Skeletal muscle satellite cell (primary cell): ENCODE measurements at regions not wholly inside any gene's neighbourhood (a gene's known extent, or its start where the extent isn't known, plus 50 kb on each side); places are given as distances from the start of the nearest gene placed in this dataset.

Experiments used
- H3K27me3 ChIP-seq: 2 replicates; pipeline ENCODE4 v1.7.0; 2013; ENCODE audit warnings: low read length; ENCODE audit not compliant: control insufficient read depth, insufficient read depth
- H3K36me3 ChIP-seq: 2 replicates; pipeline ENCODE4 v1.7.0; 2013; ENCODE audit warnings: mild to moderate bottlenecking, control low read depth, low read length; ENCODE audit not compliant: insufficient read depth
- H3K4me1 ChIP-seq: 2 replicates; pipeline ENCODE4 v1.7.0; 2013; ENCODE audit warnings: low read length; ENCODE audit not compliant: control insufficient read depth, insufficient read depth
- H3K4me2 ChIP-seq: 2 replicates; pipeline ENCODE4 v1.7.0; 2013; ENCODE audit warnings: mild to moderate bottlenecking, low read length
- H3K4me3 ChIP-seq: 2 replicates; pipeline ENCODE4 v1.7.0; 2013; ENCODE audit warnings: low read length
- H3K9ac ChIP-seq: 2 replicates; pipeline ENCODE4 v1.7.0; 2013; ENCODE audit warnings: mild to moderate bottlenecking, low read depth, low read length, moderate library complexity
- H3K9me3 ChIP-seq: replicated peaks from 2 replicates; pipeline ENCODE4 v1.7.0; 2013; ENCODE audit warnings: mild to moderate bottlenecking, control low read depth, low read length

GRCh38 chr20:48295445-48295903 is 510.2 kb upstream of the SULF2 start:
- Histone ChIP-seq H3K4me1 (peaks cover 39% of the 10 kb centered on the region), H3K27me3 (peaks cover under 1% of the 10 kb centered on the region), H3K9ac (peak overlapping the region; percentile 31), H3K4me2 (peak overlapping the region; percentile 39), H3K36me3 (no peaks in the 10 kb centered on the region), H3K4me3 (no peak overlapping the region), H3K9me3 (no peaks in the 10 kb centered on the region)

- Histone ChIP-seq H3K9me3 (no peaks in the 10 kb centered on the region), H3K4me3 (no peak overlapping the region), H3K4me1 (peaks cover 39% of the 10 kb centered on the region), H3K27me3 (peaks cover 6% of the 10 kb centered on the region), H3K36me3 (no peaks in the 10 kb centered on the region), H3K4me2 (peak overlapping the region; percentile 21), H3K9ac (peak overlapping the region; percentile 11)
Measured at GRCh38 chr20:48294942-48295341, 509.7 kb upstream of the SULF2 start.

GRCh38 chr20:48294196-48294595 is 508.9 kb upstream of the SULF2 start:
- no peak overlapping the region for H3K9ac ChIP-seq
- peaks cover 35% of the 10 kb centered on the region for H3K4me1 ChIP-seq
- H3K4me2 ChIP-seq: no peak overlapping the region
- H3K27me3 ChIP-seq: peaks cover 12% of the 10 kb centered on the region
- H3K9me3 ChIP-seq: no peaks in the 10 kb centered on the region
- no peak overlapping the region for H3K4me3 ChIP-seq
- H3K36me3 ChIP-seq: no peaks in the 10 kb centered on the region

- peaks cover 30% of the 10 kb centered on the region for H3K4me1 ChIP-seq
- no peaks in the 10 kb centered on the region for H3K36me3 ChIP-seq
- H3K9me3 ChIP-seq: no peaks in the 10 kb centered on the region
- H3K27me3 ChIP-seq: peaks cover 14% of the 10 kb centered on the region
- H3K9ac ChIP-seq: no peak overlapping the region
- no peak overlapping the region for H3K4me3 ChIP-seq
- no peak overlapping the region for H3K4me2 ChIP-seq
Measured at GRCh38 chr20:48293671-48294070, 508.4 kb upstream of the SULF2 start.

- no peaks in the 10 kb centered on the region for H3K9me3 ChIP-seq
- no peak overlapping the region for H3K4me3 ChIP-seq
- H3K4me1 ChIP-seq: peaks cover 28% of the 10 kb centered on the region
- H3K36me3 ChIP-seq: no peaks in the 10 kb centered on the region
- peaks cover 14% of the 10 kb centered on the region for H3K27me3 ChIP-seq
- no peak overlapping the region for H3K4me2 ChIP-seq
- H3K9ac ChIP-seq: no peak overlapping the region
Measured at GRCh38 chr20:48292806-48293205, 507.5 kb upstream of the SULF2 start.

- H3K4me3 ChIP-seq: no peak overlapping the region
Measured at GRCh38 chr20:48291896-48292295, 506.6 kb upstream of the SULF2 start.

GRCh38 chr20:48288930-48289507 is 503.7 kb upstream of the SULF2 start:
- Histone ChIP-seq H3K9me3 (no peaks in the 10 kb centered on the region), H3K4me2 (no peak overlapping the region), H3K27me3 (peaks cover 14% of the 10 kb centered on the region), H3K4me1 (peaks cover 24% of the 10 kb centered on the region), H3K36me3 (no peaks in the 10 kb centered on the region), H3K9ac (no peak overlapping the region), H3K4me3 (no peak overlapping the region)

More at GRCh38 chr20:48291896-48292295, 506.6 kb upstream of the SULF2 start:
- Histone ChIP-seq H3K27me3 (peaks cover 14% of the 10 kb centered on the region), H3K9me3 (no peaks in the 10 kb centered on the region), H3K36me3 (no peaks in the 10 kb centered on the region), H3K4me2 (no peak overlapping the region), H3K4me1 (peaks cover 32% of the 10 kb centered on the region), H3K9ac (no peak overlapping the region)

- no peak overlapping the region for H3K9ac ChIP-seq
- H3K9me3 ChIP-seq: no peaks in the 10 kb centered on the region
- H3K27me3 ChIP-seq: peaks cover 14% of the 10 kb centered on the region
- H3K4me3 ChIP-seq: no peak overlapping the region
- H3K4me1 ChIP-seq: peaks cover 26% of the 10 kb centered on the region
- H3K4me2 ChIP-seq: no peak overlapping the region
- H3K36me3 ChIP-seq: no peaks in the 10 kb centered on the region
Measured at GRCh38 chr20:48287552-48288170, 502.4 kb upstream of the SULF2 start.

GRCh38 chr20:48287021-48287494 is 501.8 kb upstream of the SULF2 start:
- Histone ChIP-seq H3K9ac (no peak overlapping the region), H3K36me3 (no peaks in the 10 kb centered on the region), H3K9me3 (no peaks in the 10 kb centered on the region), H3K4me1 (peaks cover 26% of the 10 kb centered on the region), H3K27me3 (peaks cover 14% of the 10 kb centered on the region), H3K4me2 (no peak overlapping the region), H3K4me3 (no peak overlapping the region)

- Histone ChIP-seq H3K9ac (no peak overlapping the region), H3K4me3 (no peak overlapping the region), H3K9me3 (no peaks in the 10 kb centered on the region), H3K36me3 (no peaks in the 10 kb centered on the region), H3K4me2 (no peak overlapping the region), H3K27me3 (peaks cover 14% of the 10 kb centered on the region), H3K4me1 (peaks cover 26% of the 10 kb centered on the region)
Measured at GRCh38 chr20:48286601-48287000, 501.3 kb upstream of the SULF2 start.

- Histone ChIP-seq H3K36me3 (no peaks in the 10 kb centered on the region), H3K4me1 (peaks cover 26% of the 10 kb centered on the region), H3K27me3 (peaks cover 14% of the 10 kb centered on the region), H3K4me2 (no peak overlapping the region), H3K4me3 (no peak overlapping the region), H3K9me3 (no peaks in the 10 kb centered on the region), H3K9ac (no peak overlapping the region)
Measured at GRCh38 chr20:48285656-48286055, 500.4 kb upstream of the SULF2 start.

- Histone ChIP-seq H3K4me1 (peaks cover 26% of the 10 kb centered on the region), H3K9me3 (no peaks in the 10 kb centered on the region), H3K4me3 (no peak overlapping the region), H3K4me2 (no peak overlapping the region), H3K9ac (no peak overlapping the region), H3K36me3 (no peaks in the 10 kb centered on the region), H3K27me3 (peaks cover 9% of the 10 kb centered on the region)
Measured at GRCh38 chr20:48284837-48285236, 499.6 kb upstream of the SULF2 start.
